HepG2 (cell line): ENCODE measurements at regions not wholly inside any gene's neighbourhood (a gene's known extent, or its start where the extent isn't known, plus 50 kb on each side); places are given as distances from the start of the nearest gene placed in this dataset.

Experiments used
- ADNP ChIP-seq: sonication (generic); formaldehyde crosslinking; IDR thresholded peaks from 2 replicates; pipeline ENCODE4 v1.4.0; 2020; ENCODE audit warnings: missing genetic modification reagents
- AKNA ChIP-seq: sonication (generic); formaldehyde crosslinking; IDR thresholded peaks from 2 replicates; pipeline ENCODE4 v1.4.0; 2020; ENCODE audit warnings: missing genetic modification reagents, borderline replicate concordance
- FUBP1 ChIP-seq: sonication (generic); formaldehyde crosslinking; IDR thresholded peaks from 2 replicates; pipeline ENCODE4 v1.5.1; 2020; ENCODE audit warnings: missing genetic modification reagents, mild to moderate bottlenecking, borderline replicate concordance
- HMGA1 ChIP-seq: sonication (generic); formaldehyde crosslinking; conservative IDR thresholded peaks from 2 replicates; pipeline ENCODE4 v1.4.0; 2020; ENCODE audit warnings: missing genetic modification reagents
- MIER3 ChIP-seq: IDR thresholded peaks from 2 replicates; pipeline ENCODE4 v1.6.1; 2016; ENCODE audit warnings: missing compliant biosample characterization, borderline replicate concordance
- MTF1 ChIP-seq: sonication (generic); formaldehyde crosslinking; IDR thresholded peaks from 2 replicates; pipeline ENCODE4 v1.5.0; 2020; ENCODE audit warnings: missing genetic modification reagents
- NFYC ChIP-seq: IDR thresholded peaks from 2 replicates; pipeline ENCODE4 v1.6.1; 2016; ENCODE audit warnings: missing genetic modification reagents, missing compliant biosample characterization
- NR2F2 ChIP-seq: IDR thresholded peaks from 2 replicates; pipeline ENCODE4 v1.6.1; 2012; ENCODE audit warnings: low read depth, inconsistent platforms, borderline replicate concordance
- PAX8 ChIP-seq: sonication (generic); formaldehyde crosslinking; IDR thresholded peaks from 2 replicates; pipeline ENCODE4 v1.8.0; 2022; ENCODE audit warnings: mild to moderate bottlenecking, missing genetic modification reagents, borderline replicate concordance
- ZBTB26 ChIP-seq: IDR thresholded peaks from 2 replicates; pipeline ENCODE4 v1.6.1; 2016; ENCODE audit warnings: missing compliant biosample characterization, missing genetic modification reagents, borderline replicate concordance
- ZBTB44 ChIP-seq: sonication (generic); formaldehyde crosslinking; IDR thresholded peaks from 2 replicates; pipeline ENCODE4 v1.4.0; 2020; ENCODE audit warnings: missing genetic modification reagents
- ZNF512B ChIP-seq: sonication (generic); formaldehyde crosslinking; IDR thresholded peaks from 2 replicates; pipeline ENCODE4 v1.5.1; 2020; ENCODE audit warnings: missing genetic modification reagents, mild to moderate bottlenecking, borderline replicate concordance
- ZNF713 ChIP-seq: sonication (generic); formaldehyde crosslinking; IDR thresholded peaks from 2 replicates; pipeline ENCODE4 v1.4.0; 2020; ENCODE audit warnings: mild to moderate bottlenecking, missing genetic modification reagents
- ZNF740 ChIP-seq: sonication (generic); formaldehyde crosslinking; IDR thresholded peaks from 2 replicates; pipeline ENCODE4 v1.4.0; 2020; ENCODE audit warnings: missing genetic modification reagents
- ZNF775 ChIP-seq: sonication (generic); formaldehyde crosslinking; IDR thresholded peaks from 2 replicates; pipeline ENCODE4 v1.4.0; 2020; ENCODE audit warnings: missing genetic modification reagents, mild to moderate bottlenecking, moderate library complexity, borderline replicate concordance
- ZSCAN21 ChIP-seq: sonication (generic); formaldehyde crosslinking; IDR thresholded peaks from 2 replicates; pipeline ENCODE4 v1.8.0; 2022; ENCODE audit warnings: mild to moderate bottlenecking, missing genetic modification reagents, moderate library complexity, borderline replicate concordance

GRCh38 chr16:80407265-80407987 is 133.4 kb upstream of the DYNLRB2 start (continued):
- TF ChIP-seq ZBTB44 (CRISPR knock-in tag), result no peak
- no peak for TF ChIP-seq ZNF775 (CRISPR knock-in tag)
- TF ChIP-seq ZNF512B (CRISPR knock-in tag), result no peak
- TF ChIP-seq ZNF713 (CRISPR knock-in tag), result no peak
- TF ChIP-seq MTF1 (CRISPR knock-in tag), result no peak
- no peak for TF ChIP-seq ADNP (CRISPR knock-in tag)
- TF ChIP-seq AKNA (CRISPR knock-in tag), result no peak
- TF ChIP-seq ZBTB26 (CRISPR knock-in tag), result no peak
- TF ChIP-seq NR2F2, result peak; percentile 88
- peak; percentile 63 for TF ChIP-seq NFYC (CRISPR knock-in tag)
- TF ChIP-seq PAX8, result no peak
- TF ChIP-seq ZSCAN21 (CRISPR knock-in tag), result no peak
- TF ChIP-seq FUBP1 (CRISPR knock-in tag), result no peak
- no peak for TF ChIP-seq HMGA1
- TF ChIP-seq ZNF740, result no peak
- no peak; the same call in 1 of the 2 replicates for TF ChIP-seq MIER3 (CRISPR knock-in tag)
